ENCODE measurements at regions not wholly inside any gene's neighbourhood (a gene's known extent, or its start where the extent isn't known, plus 50 kb on each side); places are given as distances from the start of the nearest gene placed in this dataset.
"Not testable (repeated sequence)": the region's sequence is repeated elsewhere in the genome, so short reads cannot be mapped to it uniquely, and the experiment has no call there.

- no TSS peak for BruUV-seq (replicated peaks)
- Histone ChIP-seq H3K27me3 (replicated peaks; ENCODE audit: insufficient read depth, low read depth, low read length, poor library complexity) (no peaks in the 10 kb centered on the region), H3K4me3 (ENCODE audit: low read depth, low read length, poor library complexity, severe bottlenecking) (no peak overlapping the region), H3K9me3 (ENCODE audit: low read depth, low read length, poor library complexity, severe bottlenecking) (no peaks in the 10 kb centered on the region), H3K36me3 (ENCODE audit: insufficient read depth, low read length, poor library complexity, severe bottlenecking) (no peaks in the 10 kb centered on the region), H3K27ac (ENCODE audit: low read depth, low read length, poor library complexity, severe bottlenecking) (no peak overlapping the region), H3K4me1 (ENCODE audit: insufficient read depth, low read length, poor library complexity, severe bottlenecking) (no peaks in the 10 kb centered on the region)
- no peak for DNase-seq (ENCODE audit: low spot score)
- TF ChIP-seq EZH2 (IDR thresholded peaks at IDR 0.05; ENCODE audit: borderline replicate concordance, low read depth, low read length, poor library complexity, severe bottlenecking), result no peak
- no peak for TF ChIP-seq CTCF (conservative IDR thresholded peaks at IDR 0.05; ENCODE audit: low read depth, low read length)
- ChIA-PET CTCF (no interaction called here), POLR2A (ENCODE audit: low non-redundant PET) (no interaction called here)
- intact Hi-C loops (cut with micrococcal nuclease; ENCODE audit: unreplicated experiment), result no loop called here
These were observed 138.3 kb upstream of the PTPRG start for GRCh38 chr3:61422945-61423673.

- Histone ChIP-seq H3K4me3 (ENCODE audit: low read depth, low read length, poor library complexity, severe bottlenecking) (no peak overlapping the region), H3K36me3 (ENCODE audit: insufficient read depth, low read length, poor library complexity, severe bottlenecking) (no peaks in the 10 kb centered on the region), H3K4me1 (ENCODE audit: insufficient read depth, low read length, poor library complexity, severe bottlenecking) (no peaks in the 10 kb centered on the region), H3K27me3 (replicated peaks; ENCODE audit: insufficient read depth, low read depth, low read length, poor library complexity) (no peaks in the 10 kb centered on the region), H3K27ac (ENCODE audit: low read depth, low read length, poor library complexity, severe bottlenecking) (no peak overlapping the region), H3K9me3 (ENCODE audit: low read depth, low read length, poor library complexity, severe bottlenecking) (no peaks in the 10 kb centered on the region)
- no TSS peak for BruUV-seq (replicated peaks)
- no peak for DNase-seq (ENCODE audit: low spot score)
- intact Hi-C loops (cut with micrococcal nuclease; ENCODE audit: unreplicated experiment), result no loop called here
- TF ChIP-seq CTCF (conservative IDR thresholded peaks at IDR 0.05; ENCODE audit: low read depth, low read length) (no peak), EZH2 (IDR thresholded peaks at IDR 0.05; ENCODE audit: borderline replicate concordance, low read depth, low read length, poor library complexity, severe bottlenecking) (no peak)
- POLR2A ChIA-PET (ENCODE audit: low non-redundant PET), result no interaction called here
- CTCF ChIA-PET, result no interaction called here
These were observed 136.0 kb upstream of the PTPRG start for GRCh38 chr3:61425356-61425755.

DNA sequence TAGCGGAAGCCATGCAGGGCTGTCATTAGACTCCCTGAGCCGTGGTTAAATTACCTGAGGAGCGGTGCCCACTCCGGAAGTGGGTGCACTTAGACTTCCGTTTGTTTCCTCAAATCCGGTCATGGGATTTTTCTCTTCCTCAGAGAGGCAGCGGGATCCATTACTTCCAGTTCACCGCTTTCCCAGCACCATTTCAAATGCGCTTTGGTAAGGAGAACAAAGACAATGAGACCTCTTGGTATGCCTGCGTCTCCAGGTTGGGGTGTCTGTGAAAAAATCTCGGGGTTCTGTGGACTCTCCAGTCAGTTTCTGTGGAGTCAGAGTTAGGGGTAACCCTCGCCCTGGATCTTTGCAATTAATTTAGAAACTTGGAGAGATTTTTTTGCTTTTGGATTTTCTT lies 132.3 kb upstream of the PTPRG start:
- Histone ChIP-seq H3K27ac (ENCODE audit: low read depth, low read length, poor library complexity, severe bottlenecking) (no peak overlapping the region), H3K9me3 (ENCODE audit: low read depth, low read length, poor library complexity, severe bottlenecking) (no peaks in the 10 kb centered on the region), H3K27me3 (replicated peaks; ENCODE audit: insufficient read depth, low read depth, low read length, poor library complexity) (no peaks in the 10 kb centered on the region), H3K4me1 (ENCODE audit: insufficient read depth, low read length, poor library complexity, severe bottlenecking) (no peaks in the 10 kb centered on the region), H3K4me3 (ENCODE audit: low read depth, low read length, poor library complexity, severe bottlenecking) (no peak overlapping the region), H3K36me3 (ENCODE audit: insufficient read depth, low read length, poor library complexity, severe bottlenecking) (no peaks in the 10 kb centered on the region)
- no peak for DNase-seq (ENCODE audit: low spot score)
- intact Hi-C loops (cut with micrococcal nuclease; ENCODE audit: unreplicated experiment), result no loop called here
- no TSS peak for BruUV-seq (replicated peaks)
- CTCF ChIA-PET, result no interaction called here
- POLR2A ChIA-PET (ENCODE audit: low non-redundant PET), result no interaction called here
- TF ChIP-seq EZH2 (IDR thresholded peaks at IDR 0.05; ENCODE audit: borderline replicate concordance, low read depth, low read length, poor library complexity, severe bottlenecking) (no peak), CTCF (conservative IDR thresholded peaks at IDR 0.05; ENCODE audit: low read depth, low read length) (no peak)

DNA sequence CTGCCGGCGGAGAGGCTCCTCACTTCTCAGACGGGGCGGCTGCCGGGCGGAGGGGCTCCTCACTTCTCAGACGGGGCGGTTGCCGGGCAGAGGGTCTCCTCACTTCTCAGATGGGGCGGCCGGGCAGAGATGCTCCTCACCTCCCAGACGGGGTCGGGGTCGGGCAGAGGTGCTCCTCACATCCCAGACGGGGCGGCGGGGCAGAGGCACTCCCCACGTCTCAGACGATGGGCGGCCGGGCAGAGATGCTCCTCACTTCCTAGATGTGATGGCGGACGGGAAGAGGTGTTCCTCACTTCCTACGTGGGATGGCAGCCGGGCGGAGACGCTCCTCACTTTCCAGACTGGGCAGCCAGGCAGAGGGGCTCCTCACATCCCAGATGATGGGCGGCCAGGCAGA lies 126.5 kb upstream of the PTPRG start:
- H3K9me3 ChIP-seq (ENCODE audit: low read depth, low read length, poor library complexity, severe bottlenecking); CTCF ChIA-PET; H3K27ac ChIP-seq (ENCODE audit: low read depth, low read length, poor library complexity, severe bottlenecking); H3K4me3 ChIP-seq (ENCODE audit: low read depth, low read length, poor library complexity, severe bottlenecking); DNase-seq (ENCODE audit: low spot score); H3K27me3 ChIP-seq (replicated peaks; ENCODE audit: insufficient read depth, low read depth, low read length, poor library complexity); intact Hi-C loops (cut with micrococcal nuclease; ENCODE audit: unreplicated experiment); POLR2A ChIA-PET (ENCODE audit: low non-redundant PET); H3K4me1 ChIP-seq (ENCODE audit: insufficient read depth, low read length, poor library complexity, severe bottlenecking); H3K36me3 ChIP-seq (ENCODE audit: insufficient read depth, low read length, poor library complexity, severe bottlenecking); BruUV-seq (replicated peaks): not testable (repeated sequence)

DNA sequence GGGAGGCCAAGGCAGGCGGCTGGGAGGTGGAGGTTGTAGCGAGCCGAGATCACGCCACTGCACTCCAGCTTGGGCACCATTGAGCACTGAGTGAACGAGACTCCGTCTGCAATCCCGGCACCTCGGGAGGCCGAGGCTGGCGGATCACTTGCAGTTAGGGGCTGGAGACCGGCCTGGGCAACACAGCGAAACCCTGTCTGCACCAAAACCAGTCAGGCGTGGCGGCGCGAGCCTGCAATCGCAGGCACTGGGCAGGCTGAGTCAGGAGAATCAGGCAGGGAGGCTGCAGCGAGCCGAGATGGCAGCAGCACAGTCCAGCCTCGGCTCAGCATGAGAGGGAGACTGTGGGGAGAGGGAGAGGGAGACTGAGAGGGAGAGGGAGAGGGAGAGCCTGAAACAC lies 126.0 kb upstream of the PTPRG start:
- DNase-seq (ENCODE audit: low spot score); H3K27me3 ChIP-seq (replicated peaks; ENCODE audit: insufficient read depth, low read depth, low read length, poor library complexity); H3K4me3 ChIP-seq (ENCODE audit: low read depth, low read length, poor library complexity, severe bottlenecking); H3K27ac ChIP-seq (ENCODE audit: low read depth, low read length, poor library complexity, severe bottlenecking); H3K4me1 ChIP-seq (ENCODE audit: insufficient read depth, low read length, poor library complexity, severe bottlenecking); H3K9me3 ChIP-seq (ENCODE audit: low read depth, low read length, poor library complexity, severe bottlenecking); POLR2A ChIA-PET (ENCODE audit: low non-redundant PET); BruUV-seq (replicated peaks); H3K36me3 ChIP-seq (ENCODE audit: insufficient read depth, low read length, poor library complexity, severe bottlenecking); intact Hi-C loops (cut with micrococcal nuclease; ENCODE audit: unreplicated experiment); CTCF ChIA-PET: not testable (repeated sequence)

Measured in A673 (cell line).